SU-DHL-6 (cell line): ENCODE measurements at regions not wholly inside any gene's neighbourhood (a gene's known extent, or its start where the extent isn't known, plus 50 kb on each side); places are given as distances from the start of the nearest gene placed in this dataset.

Experiments used
- H2AFZ ChIP-seq: fragments of 200-600 bp; sonication (generic); 2 replicates; pipeline ENCODE4 v1.6.1; 2014; ENCODE audit warnings: low read depth, mild to moderate bottlenecking, moderate library complexity, mixed read lengths, antibody characterized with exemption, low read length; ENCODE audit not compliant: severe bottlenecking
- H3F3A ChIP-seq: fragments of 200-600 bp; shearing (Covaris generic); 2 replicates; pipeline ENCODE4 v1.6.0; 2016; ENCODE audit warnings: antibody characterized with exemption, mild to moderate bottlenecking; ENCODE audit not compliant: insufficient read depth
- H3K27ac ChIP-seq: fragments of 200-600 bp; sonication (generic); 2 replicates; pipeline ENCODE4 v1.5.1; 2016; ENCODE audit warnings: low read depth, mild to moderate bottlenecking, low read length, moderate library complexity, mixed read lengths
- H3K27me3 ChIP-seq: fragments of 200-600 bp; sonication (generic), shearing (Covaris generic); 2 replicates; pipeline ENCODE4 v1.6.0; 2014; ENCODE audit warnings: mild to moderate bottlenecking, low read length
- H3K36me3 ChIP-seq: fragments of 200-600 bp; sonication (generic); 2 replicates; pipeline ENCODE4 v1.6.1; 2014; ENCODE audit warnings: mild to moderate bottlenecking, low read length, mixed read lengths
- H3K4me2 ChIP-seq: fragments of 300-600, 200-600 bp; shearing (Covaris generic), sonication (generic); 2 replicates; pipeline ENCODE4 v1.6.0; 2014; ENCODE audit warnings: low read length, low read depth, mild to moderate bottlenecking; ENCODE audit not compliant: poor library complexity, severe bottlenecking
- H3K4me3 ChIP-seq: fragments of 200-600 bp; sonication (generic); 2 replicates; pipeline ENCODE4 v1.5.1; 2014; ENCODE audit warnings: antibody characterized with exemption, low read length, mild to moderate bottlenecking, mixed read lengths; ENCODE audit not compliant: insufficient read depth, poor library complexity, severe bottlenecking
- H3K79me2 ChIP-seq: fragments of 200-600 bp; sonication (generic); 2 replicates; pipeline ENCODE4 v1.6.1; 2014; ENCODE audit warnings: mild to moderate bottlenecking, low read length, moderate library complexity; ENCODE audit not compliant: insufficient read depth
- H3K9ac ChIP-seq: fragments of 200-600 bp; sonication (generic); 2 replicates; pipeline ENCODE4 v1.7.0; 2014; ENCODE audit warnings: mild to moderate bottlenecking, low read length
- H3K9me2 ChIP-seq: fragments of 200-600 bp; sonication (generic); replicated peaks from 2 replicates; pipeline ENCODE4 v1.6.1; 2014; ENCODE audit warnings: low read length; ENCODE audit not compliant: insufficient read depth
- H3K9me3 ChIP-seq: fragments of 200-600 bp; sonication (generic); 2 replicates; pipeline ENCODE4 v1.6.1; 2014; ENCODE audit warnings: low read length, mixed read lengths; ENCODE audit not compliant: insufficient read depth
- H4K20me1 ChIP-seq: fragments of 200-600 bp; sonication (generic); 2 replicates; pipeline ENCODE4 v1.6.1; 2014; ENCODE audit warnings: low read depth, mild to moderate bottlenecking, antibody characterized with exemption, low read length, moderate library complexity, mixed read lengths
- CTCF ChIP-seq: fragments of 200-600 bp; sonication (generic); IDR thresholded peaks from one replicate; pipeline ENCODE4 v1.5.1; 2017; ENCODE audit warnings: antibody characterized with exemption, mild to moderate bottlenecking, low read length, moderate library complexity; ENCODE audit not compliant: insufficient read depth, poor library complexity, severe bottlenecking
- EZH2phosphoT487 ChIP-seq: fragments of 200-600 bp; sonication (generic), shearing (Covaris generic); conservative IDR thresholded peaks from 2 replicates; pipeline ENCODE4 v1.6.1; 2018; ENCODE audit warnings: mild to moderate bottlenecking, antibody characterized with exemption, low read length, moderate library complexity, mixed read lengths

- no peak overlapping the region for H3K4me3 ChIP-seq
- H4K20me1 ChIP-seq = no peaks in the 10 kb centered on the region
- H2AFZ ChIP-seq = no peak overlapping the region
- H3K27me3 ChIP-seq = no peaks in the 10 kb centered on the region
- no peaks in the 10 kb centered on the region for H3K36me3 ChIP-seq
- H3K9me3 ChIP-seq = no peaks in the 10 kb centered on the region
- no peaks in the 10 kb centered on the region for H3F3A ChIP-seq
- TF ChIP-seq EZH2phosphoT487 (no peak), CTCF (no peak)
- no peak overlapping the region for H3K27ac ChIP-seq
- H3K9me2 ChIP-seq = no peaks in the 10 kb centered on the region
- no peaks in the 10 kb centered on the region for H3K79me2 ChIP-seq
- H3K9ac ChIP-seq = no peak overlapping the region
- no peak overlapping the region for H3K4me2 ChIP-seq
Observed at GRCh38 chr13:87497426-87497825, 173.7 kb upstream of the SLITRK5 start.

- Histone ChIP-seq H3K79me2 (no peaks in the 10 kb centered on the region), H3F3A (no peaks in the 10 kb centered on the region), H3K4me3 (no peak overlapping the region), H2AFZ (no peak overlapping the region), H3K9me3 (no peaks in the 10 kb centered on the region), H4K20me1 (no peaks in the 10 kb centered on the region), H3K4me2 (no peak overlapping the region), H3K9me2 (no peaks in the 10 kb centered on the region), H3K9ac (no peak overlapping the region), H3K27ac (no peak overlapping the region), H3K36me3 (no peaks in the 10 kb centered on the region), H3K27me3 (no peaks in the 10 kb centered on the region)
- TF ChIP-seq CTCF (no peak), EZH2phosphoT487 (no peak)
Observed at GRCh38 chr13:87498681-87499080, 172.5 kb upstream of the SLITRK5 start.

GRCh38 chr13:87524775-87525174 lies 146.4 kb upstream of the SLITRK5 start:
- Histone ChIP-seq H2AFZ (no peak overlapping the region), H3K27ac (no peak overlapping the region), H4K20me1 (no peaks in the 10 kb centered on the region), H3K36me3 (no peaks in the 10 kb centered on the region), H3K27me3 (no peaks in the 10 kb centered on the region), H3K79me2 (no peaks in the 10 kb centered on the region), H3K9me2 (no peaks in the 10 kb centered on the region), H3K4me2 (no peak overlapping the region), H3F3A (no peaks in the 10 kb centered on the region), H3K4me3 (no peak overlapping the region), H3K9ac (no peak overlapping the region), H3K9me3 (no peaks in the 10 kb centered on the region)
- TF ChIP-seq EZH2phosphoT487 (no peak), CTCF (no peak)
